Trophoblast cell (in vitro differentiated cells and primary cell): ENCODE measurements at regions not wholly inside any gene's neighbourhood (a gene's known extent, or its start where the extent isn't known, plus 50 kb on each side); places are given as distances from the start of the nearest gene placed in this dataset.

Experiments used
- DNase-seq, 2 donors: peaks; one replicate each; pipeline ENCODE4 v3.0.0-alpha.2; 2016
- H2AFZ ChIP-seq: 2 replicates; pipeline ENCODE4 v1.6.1; 2013; ENCODE audit warnings: low read length, moderate library complexity, mild to moderate bottlenecking; ENCODE audit not compliant: insufficient read depth, poor library complexity
- H2AK5ac ChIP-seq: 2 replicates; pipeline ENCODE4 v1.6.1; 2013; ENCODE audit warnings: mild to moderate bottlenecking, low read length
- H2BK120ac ChIP-seq: 2 replicates; pipeline ENCODE4 v1.6.1; 2013; ENCODE audit warnings: low read length, mild to moderate bottlenecking, moderate library complexity; ENCODE audit not compliant: insufficient read depth, poor library complexity
- H2BK12ac ChIP-seq: 2 replicates; pipeline ENCODE4 v1.6.1; 2013; ENCODE audit warnings: mild to moderate bottlenecking, low read length, moderate library complexity
- H2BK5ac ChIP-seq: 2 replicates; pipeline ENCODE4 v1.6.1; 2013; ENCODE audit warnings: low read length, low read depth, moderate library complexity, mild to moderate bottlenecking; ENCODE audit not compliant: poor library complexity
- H3K14ac ChIP-seq: 2 replicates; pipeline ENCODE4 v1.6.1; 2013; ENCODE audit warnings: mild to moderate bottlenecking, low read length
- H3K18ac ChIP-seq: 2 replicates; pipeline ENCODE4 v1.6.1; 2013; ENCODE audit warnings: mild to moderate bottlenecking, low read length
- H3K23ac ChIP-seq: 2 replicates; pipeline ENCODE4 v1.6.1; 2013; ENCODE audit warnings: low read length
- H3K27ac ChIP-seq: 2 replicates; pipeline ENCODE4 v1.5.1; 2013; ENCODE audit warnings: low read depth, mild to moderate bottlenecking, inconsistent platforms, low read length, moderate library complexity
- H3K27me3 ChIP-seq: 2 replicates; pipeline ENCODE4 v1.6.1; 2013; ENCODE audit warnings: inconsistent platforms, mild to moderate bottlenecking, low read length, moderate library complexity; ENCODE audit not compliant: insufficient read depth
- H3K36me3 ChIP-seq, 2 experiments: 1 replicate in 1 of 2; 2 replicates in 1 of 2; pipeline ENCODE4 v1.6.1; 2013; ENCODE audit warnings: low read length in 2 of 2, mild to moderate bottlenecking in 2 of 2, moderate library complexity in 1 of 2; ENCODE audit not compliant: insufficient read depth in 2 of 2, control insufficient read depth in 1 of 2
- H3K4ac ChIP-seq: 2 replicates; pipeline ENCODE4 v1.6.1; 2013; ENCODE audit warnings: low read depth, mild to moderate bottlenecking, low read length, moderate library complexity
- H3K4me1 ChIP-seq, 2 experiments: 1 replicate in 1 of 2; 2 replicates in 1 of 2; pipeline ENCODE4 v1.6.1; 2013; ENCODE audit warnings: low read length in 2 of 2, mild to moderate bottlenecking in 2 of 2, moderate library complexity in 1 of 2; ENCODE audit not compliant: insufficient read depth in 2 of 2, control insufficient read depth in 1 of 2
- H3K4me2 ChIP-seq: 2 replicates; pipeline ENCODE4 v1.6.1; 2013; ENCODE audit warnings: inconsistent platforms, mild to moderate bottlenecking, low read length, moderate library complexity
- H3K4me3 ChIP-seq: 2 replicates; pipeline ENCODE4 v1.5.1; 2013; ENCODE audit warnings: mild to moderate bottlenecking, low read depth, low read length, inconsistent platforms
- H3K79me1 ChIP-seq: one replicate; pipeline ENCODE4 v1.6.1; 2013; ENCODE audit warnings: low read length
- H3K79me2 ChIP-seq: 2 replicates; pipeline ENCODE4 v1.6.1; 2013; ENCODE audit warnings: low read length, mild to moderate bottlenecking; ENCODE audit not compliant: control insufficient read depth, insufficient read depth, poor library complexity
- H3K9ac ChIP-seq: 2 replicates; pipeline ENCODE4 v1.6.1; 2013; ENCODE audit warnings: mild to moderate bottlenecking, low read length
- H3K9me3 ChIP-seq: 2 replicates; pipeline ENCODE4 v1.6.1; 2013; ENCODE audit warnings: low read depth, mild to moderate bottlenecking, control low read depth, inconsistent platforms, low read length; ENCODE audit not compliant: insufficient read depth
- H4K12ac ChIP-seq: 2 replicates; pipeline ENCODE4 v1.6.1; 2013; ENCODE audit warnings: low read depth, mild to moderate bottlenecking, low read length, moderate library complexity
- H4K8ac ChIP-seq: 2 replicates; pipeline ENCODE4 v1.6.1; 2013; ENCODE audit warnings: low read depth, mild to moderate bottlenecking, low read length, moderate library complexity
- H4K91ac ChIP-seq: one replicate; pipeline ENCODE4 v1.6.1; 2013; ENCODE audit warnings: low read depth, mild to moderate bottlenecking, low read length, moderate library complexity
- WGBS: extraction: QIAGEN DNeasy Blood & Tissue Kit; methylation state at CpG from one replicate; pipeline ENCODE4 v1.1.7; 2013; ENCODE audit warnings: missing lambda C conversion rate; ENCODE audit not compliant: insufficient read length, insufficient coverage; ENCODE audit errors: extremely low coverage; 5-methylcytosine and 5-hydroxymethylcytosine counted together

DNA sequence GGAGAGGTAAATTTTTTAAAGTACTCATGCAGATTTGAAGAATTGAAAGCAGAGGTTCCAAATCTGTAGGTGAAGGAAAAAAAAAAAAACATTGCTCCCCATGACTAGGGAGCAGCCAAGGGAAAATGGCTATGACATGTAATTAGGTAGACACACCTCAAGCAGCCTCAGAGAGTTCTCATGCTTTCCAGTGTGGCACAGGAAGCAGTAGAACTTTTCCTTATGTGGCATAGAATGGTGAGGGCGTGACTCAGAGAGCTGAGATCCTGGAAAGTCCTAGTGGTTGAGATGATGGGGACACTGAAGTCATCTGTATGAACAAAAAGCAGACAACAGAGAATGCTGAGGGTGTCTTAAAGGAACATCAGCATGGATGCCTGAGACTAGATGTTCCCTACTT, 148.6 kb upstream of the NWD2 start:
- H2BK12ac ChIP-seq = no peak overlapping the region
- H3K4ac ChIP-seq = no peak overlapping the region
- WGBS = no CpG with 5 or more reads among the region's 1 CpG
- no peak overlapping the region for H4K8ac ChIP-seq
- no peaks in the 10 kb centered on the region for H3K79me1 ChIP-seq
- no peaks in the 10 kb centered on the region for H3K27me3 ChIP-seq
- H3K36me3 ChIP-seq = no peaks in the 10 kb centered on the region
- peaks cover 2% of the 10 kb centered on the region for H3K9me3 ChIP-seq
- no peak overlapping the region for H2AFZ ChIP-seq
- H3K79me2 ChIP-seq = no peaks in the 10 kb centered on the region
- no peak overlapping the region for H4K12ac ChIP-seq
- no peak for DNase-seq
- H3K14ac ChIP-seq = no peak overlapping the region
- H3K23ac ChIP-seq = no peak overlapping the region
- H3K4me2 ChIP-seq = no peak overlapping the region
- H4K91ac ChIP-seq = no peak overlapping the region
- no peak overlapping the region for H3K4me3 ChIP-seq
- no peak overlapping the region for H3K9ac ChIP-seq
- no peaks in the 10 kb centered on the region for H3K4me1 ChIP-seq
- no peak overlapping the region for H2AK5ac ChIP-seq
- H2BK120ac ChIP-seq = no peak overlapping the region
- H2BK5ac ChIP-seq = no peak overlapping the region
- no peak overlapping the region for H3K18ac ChIP-seq
- no peak overlapping the region for H3K27ac ChIP-seq

DNA sequence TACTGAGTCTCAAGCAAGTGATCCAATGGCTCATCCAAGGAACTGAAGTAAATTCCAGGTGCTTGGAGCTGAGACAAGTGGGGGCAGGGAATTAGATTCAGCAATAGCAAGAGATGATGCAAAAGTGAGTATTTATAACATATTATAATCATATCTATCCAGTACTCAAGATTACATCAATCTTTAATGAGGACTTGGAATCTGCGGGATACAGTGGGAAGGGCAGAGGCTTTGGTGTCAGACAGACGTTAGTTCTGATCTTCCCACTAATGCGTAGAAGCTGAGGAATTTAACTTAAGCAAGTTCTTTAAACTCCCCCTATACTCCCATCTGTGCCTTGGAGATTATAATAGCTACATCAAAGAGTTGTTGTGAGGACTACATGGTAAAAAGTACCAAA, 143.4 kb upstream of the NWD2 start:
- Histone ChIP-seq H3K4me2 (no peak overlapping the region), H3K4me1 (no peaks in the 10 kb centered on the region), H4K12ac (no peak overlapping the region), H3K4me3 (no peak overlapping the region), H2BK120ac (no peak overlapping the region), H3K27ac (no peak overlapping the region), H3K14ac (no peak overlapping the region), H2BK12ac (no peak overlapping the region), H3K9ac (no peak overlapping the region), H3K27me3 (no peaks in the 10 kb centered on the region), H3K23ac (no peak overlapping the region), H3K9me3 (no peaks in the 10 kb centered on the region), H4K91ac (no peak overlapping the region), H3K79me2 (no peaks in the 10 kb centered on the region), H4K8ac (no peak overlapping the region), H3K79me1 (no peaks in the 10 kb centered on the region), H3K4ac (no peak overlapping the region), H2AFZ (no peak overlapping the region), H2AK5ac (no peak overlapping the region), H2BK5ac (no peak overlapping the region), H3K36me3 (no peaks in the 10 kb centered on the region), H3K18ac (no peak overlapping the region)
- WGBS = no CpG with 5 or more reads among the region's 3 CpGs
- DNase-seq = no peak

DNA sequence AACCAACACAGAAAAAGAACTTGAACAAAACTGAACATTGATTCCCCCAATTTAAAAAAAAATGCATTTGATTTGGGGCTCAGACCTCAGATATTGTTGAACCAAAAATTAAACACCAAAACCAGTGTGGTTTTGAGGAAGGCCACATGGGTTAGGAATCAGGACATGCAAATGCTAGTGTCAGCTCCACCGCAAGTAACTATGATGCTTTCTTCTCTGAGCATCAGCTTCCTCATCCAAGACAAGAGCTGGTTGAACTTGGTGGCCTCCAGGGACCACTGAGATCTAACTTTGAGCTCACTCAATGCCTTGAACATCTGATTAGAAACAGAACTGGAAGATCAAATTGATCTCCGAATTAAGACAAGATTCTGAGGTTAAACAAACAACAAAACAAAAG, 142.9 kb upstream of the NWD2 start:
- no peaks in the 10 kb centered on the region for H3K4me1 ChIP-seq
- no peak overlapping the region for H4K91ac ChIP-seq
- H3K4me3 ChIP-seq = no peak overlapping the region
- no peak for DNase-seq
- no peak overlapping the region for H3K14ac ChIP-seq
- H2BK12ac ChIP-seq = no peak overlapping the region
- H3K9ac ChIP-seq = no peak overlapping the region
- H2AFZ ChIP-seq = no peak overlapping the region
- no peaks in the 10 kb centered on the region for H3K27me3 ChIP-seq
- H2BK5ac ChIP-seq = no peak overlapping the region
- no peak overlapping the region for H2AK5ac ChIP-seq
- H3K9me3 ChIP-seq = no peaks in the 10 kb centered on the region
- H3K79me1 ChIP-seq = no peaks in the 10 kb centered on the region
- H3K4me2 ChIP-seq = no peak overlapping the region
- no peak overlapping the region for H3K4ac ChIP-seq
- no peak overlapping the region for H3K27ac ChIP-seq
- no CpG with 5 or more reads among the region's 2 CpGs for WGBS
- no peak overlapping the region for H4K12ac ChIP-seq
- no peak overlapping the region for H2BK120ac ChIP-seq
- no peak overlapping the region for H4K8ac ChIP-seq
- no peak overlapping the region for H3K23ac ChIP-seq
- no peaks in the 10 kb centered on the region for H3K79me2 ChIP-seq
- H3K18ac ChIP-seq = no peak overlapping the region
- H3K36me3 ChIP-seq = no peaks in the 10 kb centered on the region

DNA sequence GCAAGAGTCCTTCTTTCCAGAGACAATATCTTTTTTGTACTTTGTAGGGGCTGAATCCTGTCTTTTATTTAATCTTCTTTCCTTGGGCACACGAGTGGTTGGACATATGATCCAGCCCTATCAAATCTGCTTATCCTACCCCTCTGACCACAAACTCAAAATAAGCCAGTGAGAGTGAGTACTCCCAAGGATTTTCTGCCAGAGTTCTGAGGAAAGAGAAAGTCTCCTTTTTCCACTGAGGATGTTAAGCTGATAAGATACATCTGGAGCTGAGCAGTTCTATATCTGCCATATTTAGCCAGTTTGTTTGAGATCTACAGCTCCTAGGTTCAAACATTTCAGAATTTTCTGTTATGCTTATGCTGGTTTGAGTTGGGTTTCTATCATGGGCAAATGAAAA, 134.8 kb upstream of the NWD2 start:
- Histone ChIP-seq H4K91ac (no peak overlapping the region), H2BK5ac (no peak overlapping the region), H3K79me1 (no peaks in the 10 kb centered on the region), H2AK5ac (no peak overlapping the region), H3K4me2 (no peak overlapping the region), H2BK120ac (no peak overlapping the region), H3K27me3 (no peaks in the 10 kb centered on the region), H3K27ac (no peak overlapping the region), H4K8ac (no peak overlapping the region), H3K4ac (no peak overlapping the region), H3K79me2 (no peaks in the 10 kb centered on the region), H2BK12ac (no peak overlapping the region), H4K12ac (no peak overlapping the region), H3K9ac (no peak overlapping the region), H3K9me3 (no peaks in the 10 kb centered on the region), H3K14ac (no peak overlapping the region), H3K4me1 (peaks cover 0 to 2% of the 10 kb centered on the region in 2 experiments), H3K23ac (no peak overlapping the region), H2AFZ (no peak overlapping the region), H3K36me3 (no peaks in the 10 kb centered on the region), H3K4me3 (no peak overlapping the region), H3K18ac (no peak overlapping the region)
- DNase-seq = no peak
- WGBS = no CpG with 5 or more reads among the region's 1 CpG
